ENCODE measurements at regions not wholly inside any gene's neighbourhood (a gene's known extent, or its start where the extent isn't known, plus 50 kb on each side); places are given as distances from the start of the nearest gene placed in this dataset.

GRCh38 chrX:122910697-122911096 is 273.4 kb upstream of the GRIA3 start:
- no peak for TF ChIP-seq MAX (IDR thresholded peaks at IDR 0.05; ENCODE audit: low read depth, low read length)
- no peak for TF ChIP-seq POLR2A (IDR thresholded peaks at IDR 0.05; ENCODE audit: extremely low read depth, insufficient read length)
- no peak for TF ChIP-seq CTCF (IDR thresholded peaks at IDR 0.05; ENCODE audit: low read depth, low read length)
- no peak for TF ChIP-seq MYC (IDR thresholded peaks at IDR 0.05; ENCODE audit: low read depth, low read length)
- no peak overlapping the region for H3K4me3 ChIP-seq (ENCODE audit: low read depth, low read length)
- DNase-seq (ENCODE audit: low read depth): no peak

- no peak for TF ChIP-seq POLR2A (IDR thresholded peaks at IDR 0.05; ENCODE audit: extremely low read depth, insufficient read length)
- TF ChIP-seq MYC (IDR thresholded peaks at IDR 0.05; ENCODE audit: low read depth, low read length): no peak
- DNase-seq (ENCODE audit: low read depth): no peak
- no peak overlapping the region for H3K4me3 ChIP-seq (ENCODE audit: low read depth, low read length)
Measured at GRCh38 chrX:122913134-122913533, 270.9 kb upstream of the GRIA3 start.

DNA sequence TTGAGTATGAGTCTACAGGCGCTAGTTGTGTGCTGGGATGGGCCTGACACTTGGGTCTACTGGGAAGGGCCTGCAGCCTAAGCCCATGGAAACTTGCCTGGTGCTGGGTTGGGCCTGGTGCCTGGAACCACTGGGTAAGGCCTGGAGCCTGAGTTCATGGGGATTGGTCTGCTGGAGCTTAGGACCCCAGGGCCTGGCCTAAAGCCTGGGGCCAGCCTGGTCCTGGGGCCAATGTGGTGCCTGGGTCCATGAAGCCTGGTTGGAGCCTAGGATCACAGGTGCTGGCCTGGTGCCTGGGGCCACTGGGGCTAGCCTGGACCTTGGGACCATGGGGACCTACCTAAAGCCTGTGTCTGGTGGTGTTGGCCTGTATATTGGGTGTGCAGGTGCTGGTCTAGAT is 270.3 kb upstream of the GRIA3 start:
- DNase-seq (ENCODE audit: low read depth): no peak
- no peak for TF ChIP-seq POLR2A (IDR thresholded peaks at IDR 0.05; ENCODE audit: extremely low read depth, insufficient read length)
- no peak for TF ChIP-seq CTCF (IDR thresholded peaks at IDR 0.05; ENCODE audit: low read depth, low read length)
- TF ChIP-seq MAX (IDR thresholded peaks at IDR 0.05; ENCODE audit: low read depth, low read length): no peak
- no peak for TF ChIP-seq MYC (IDR thresholded peaks at IDR 0.05; ENCODE audit: low read depth, low read length)
- no peak overlapping the region for H3K4me3 ChIP-seq (ENCODE audit: low read depth, low read length)

DNA sequence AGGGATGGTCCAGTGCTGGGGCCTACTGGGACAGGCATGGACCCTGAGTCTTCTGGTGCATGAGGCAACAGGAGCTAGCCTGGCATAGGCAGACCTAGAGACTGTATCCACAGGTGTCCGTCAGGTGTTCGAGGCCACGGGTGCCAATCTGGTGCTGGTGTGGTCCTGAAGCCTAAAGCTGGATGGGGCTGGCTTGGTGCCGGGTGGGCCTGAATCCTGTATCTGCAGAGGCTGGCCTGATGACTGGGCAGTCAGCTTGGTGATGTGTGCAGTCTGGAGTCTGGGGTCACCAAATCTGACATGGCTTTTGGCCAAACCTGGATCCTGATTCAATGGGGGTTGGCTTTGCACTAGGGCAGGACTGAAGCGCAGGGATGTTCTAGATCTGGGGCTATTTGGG is 269.8 kb upstream of the GRIA3 start:
- no peak for DNase-seq (ENCODE audit: low read depth)
- TF ChIP-seq POLR2A (IDR thresholded peaks at IDR 0.05; ENCODE audit: extremely low read depth, insufficient read length) (no peak), MYC (IDR thresholded peaks at IDR 0.05; ENCODE audit: low read depth, low read length) (no peak), MAX (IDR thresholded peaks at IDR 0.05; ENCODE audit: low read depth, low read length) (no peak), CTCF (IDR thresholded peaks at IDR 0.05; ENCODE audit: low read depth, low read length) (no peak)
- H3K4me3 ChIP-seq (ENCODE audit: low read depth, low read length): no peak overlapping the region

- TF ChIP-seq MAX (IDR thresholded peaks at IDR 0.05; ENCODE audit: low read depth, low read length): no peak
- TF ChIP-seq POLR2A (IDR thresholded peaks at IDR 0.05; ENCODE audit: extremely low read depth, insufficient read length): no peak
- no peak for TF ChIP-seq MYC (IDR thresholded peaks at IDR 0.05; ENCODE audit: low read depth, low read length)
- TF ChIP-seq CTCF (IDR thresholded peaks at IDR 0.05; ENCODE audit: low read depth, low read length): no peak
- no peak overlapping the region for H3K4me3 ChIP-seq (ENCODE audit: low read depth, low read length)
- no peak for DNase-seq (ENCODE audit: low read depth)
Measured at GRCh38 chrX:122934131-122934530, 249.9 kb upstream of the GRIA3 start.

GRCh38 chrX:122940199-122940598 is 243.9 kb upstream of the GRIA3 start:
- no peak overlapping the region for H3K4me3 ChIP-seq (ENCODE audit: low read depth, low read length)
- TF ChIP-seq POLR2A (IDR thresholded peaks at IDR 0.05; ENCODE audit: extremely low read depth, insufficient read length) (no peak), MYC (IDR thresholded peaks at IDR 0.05; ENCODE audit: low read depth, low read length) (no peak), CTCF (IDR thresholded peaks at IDR 0.05; ENCODE audit: low read depth, low read length) (no peak), MAX (IDR thresholded peaks at IDR 0.05; ENCODE audit: low read depth, low read length) (no peak)
- DNase-seq (ENCODE audit: low read depth): no peak

Data from NB4 (cell line).